ENCODE measurements at regions not wholly inside any gene's neighbourhood (a gene's known extent, or its start where the extent isn't known, plus 50 kb on each side); places are given as distances from the start of the nearest gene placed in this dataset.

DNA sequence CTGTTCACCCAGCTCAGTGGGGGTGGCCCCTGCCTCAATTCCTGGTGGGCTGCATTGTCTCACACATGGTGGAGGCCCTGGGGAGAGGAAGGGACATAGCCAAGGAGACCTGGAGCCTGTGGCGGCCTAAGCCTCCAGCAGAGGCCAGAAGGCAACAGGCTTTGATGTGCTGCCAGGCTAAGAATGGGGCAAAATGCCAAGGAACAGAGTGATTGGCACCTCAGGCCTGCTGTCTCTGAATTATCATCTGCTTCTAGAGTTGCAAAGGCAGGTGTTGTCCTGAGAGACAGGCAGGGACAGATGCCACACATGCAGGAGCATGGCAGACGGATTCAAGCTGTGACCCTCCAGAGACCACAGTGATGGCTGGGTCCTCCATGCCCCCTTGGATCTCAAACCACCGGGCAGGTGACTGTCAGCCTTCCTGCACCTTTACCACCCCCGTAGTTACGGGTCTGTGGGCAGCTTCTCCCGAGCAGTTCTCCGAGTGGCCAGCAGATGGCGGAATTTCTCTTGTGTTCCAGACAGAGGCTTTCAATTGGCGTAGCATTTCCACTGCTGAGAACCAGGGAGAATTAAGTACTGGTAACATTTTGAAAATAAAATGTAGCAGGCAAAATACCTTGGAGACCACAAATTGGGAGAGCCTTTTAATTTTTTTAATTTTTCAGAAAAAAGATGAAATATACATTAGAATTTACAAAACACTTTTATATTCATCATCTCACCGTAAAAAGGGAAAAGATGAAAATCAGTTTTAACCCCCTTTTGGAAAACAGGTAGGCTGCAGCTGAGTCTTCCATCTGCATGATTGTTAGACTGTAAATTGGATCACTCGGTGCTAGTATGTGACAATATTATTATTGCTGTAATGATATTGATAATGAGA lies 525.5 kb upstream of the CFAP20DC start:
- TF ChIP-seq POLR2A (IDR thresholded peaks at IDR 0.05; ENCODE audit: low read depth, low read length), result no peak
- TF ChIP-seq POLR2AphosphoS5 (IDR thresholded peaks at IDR 0.05; ENCODE audit: low read depth, low read length), result no peak

All from GM12892 (cell line).